SK-N-MC (cell line): ENCODE measurements at regions not wholly inside any gene's neighbourhood (a gene's known extent, or its start where the extent isn't known, plus 50 kb on each side); places are given as distances from the start of the nearest gene placed in this dataset.
"Not testable (repeated sequence)": the region's sequence is repeated elsewhere in the genome, so short reads cannot be mapped to it uniquely, and the experiment has no call there.

Experiments used
- DNase-seq: peaks from one replicate; pipeline ENCODE4 v3.0.0-alpha.2; 2011; ENCODE audit warnings: low read depth, low spot score
- H3K27ac ChIP-seq: fragments of 200-600 bp; sonication (generic); 2 replicates; pipeline ENCODE4 v1.5.1; 2016; ENCODE audit warnings: mixed run types
- H3K36me3 ChIP-seq: fragments of 200-600 bp; sonication (generic); 2 replicates; pipeline ENCODE4 v1.6.1; 2017; ENCODE audit warnings: antibody characterized with exemption, low read length, mixed read lengths; ENCODE audit not compliant: insufficient read depth
- H3K4me3 ChIP-seq: fragments of 200-600 bp; sonication (generic); 2 replicates; pipeline ENCODE4 v1.5.1; 2016
- H3K9ac ChIP-seq: fragments of 200-600 bp; sonication (generic); 2 replicates; pipeline ENCODE4 v1.8.0; 2017; ENCODE audit warnings: mixed run types, mixed read lengths; ENCODE audit not compliant: insufficient read length
- H3K9me3 ChIP-seq: fragments of 200-600 bp; sonication (generic); 2 replicates; pipeline ENCODE4 v1.6.1; 2017; ENCODE audit warnings: low read depth, mild to moderate bottlenecking, antibody characterized with exemption, low read length, moderate library complexity, mixed read lengths
- EZH2 ChIP-seq: fragments of 200-600 bp; sonication (generic); IDR thresholded peaks from one replicate; pipeline ENCODE4 v1.6.1; 2017; ENCODE audit warnings: antibody characterized with exemption
- FOXP2 ChIP-seq: optimal IDR thresholded peaks from 2 replicates; pipeline ENCODE3; 2011; ENCODE audit warnings: mild to moderate bottlenecking, moderate library complexity; ENCODE audit not compliant: insufficient read depth; ENCODE audit errors: extremely low read length, control extremely low read depth
- POLR2AphosphoS5 ChIP-seq: IDR thresholded peaks from 2 replicates; pipeline ENCODE4 v1.6.1; 2012; ENCODE audit warnings: mild to moderate bottlenecking, low read depth, low read length, borderline replicate concordance

DNA sequence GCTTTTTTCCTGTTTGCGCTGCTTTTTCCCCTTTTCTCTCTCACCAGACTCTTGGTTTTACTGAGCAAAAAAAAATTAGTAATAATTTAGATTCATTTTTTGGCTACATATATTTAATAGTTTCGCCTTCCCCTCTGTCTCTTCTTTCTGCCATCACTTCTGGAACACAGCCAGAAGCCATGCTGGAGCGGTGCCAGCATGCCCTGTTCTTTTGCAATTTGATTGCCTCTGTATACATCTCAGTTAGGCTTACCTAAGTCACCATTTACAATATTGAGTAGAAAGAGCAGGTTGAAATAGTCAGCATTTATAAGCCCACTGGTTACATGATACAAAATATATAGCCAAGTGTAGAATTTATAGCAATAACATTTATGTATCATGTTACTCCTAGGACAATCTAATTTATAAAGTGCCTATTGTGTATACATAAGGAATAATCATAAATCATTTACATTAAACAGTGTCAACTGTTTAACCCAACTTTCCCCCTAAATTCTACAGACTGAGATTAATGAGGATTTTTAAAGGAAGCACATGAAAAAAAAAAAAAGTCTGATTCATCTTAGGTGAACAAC lies 413.8 kb upstream of the SOX5 start:
- Histone ChIP-seq H3K9me3 (no peaks in the 10 kb centered on the region), H3K36me3 (no peaks in the 10 kb centered on the region), H3K27ac (no peak overlapping the region), H3K9ac (no peak overlapping the region), H3K4me3 (no peak overlapping the region)
- no peak for TF ChIP-seq FOXP2
- no peak for TF ChIP-seq POLR2AphosphoS5
- DNase-seq, result no peak

DNA sequence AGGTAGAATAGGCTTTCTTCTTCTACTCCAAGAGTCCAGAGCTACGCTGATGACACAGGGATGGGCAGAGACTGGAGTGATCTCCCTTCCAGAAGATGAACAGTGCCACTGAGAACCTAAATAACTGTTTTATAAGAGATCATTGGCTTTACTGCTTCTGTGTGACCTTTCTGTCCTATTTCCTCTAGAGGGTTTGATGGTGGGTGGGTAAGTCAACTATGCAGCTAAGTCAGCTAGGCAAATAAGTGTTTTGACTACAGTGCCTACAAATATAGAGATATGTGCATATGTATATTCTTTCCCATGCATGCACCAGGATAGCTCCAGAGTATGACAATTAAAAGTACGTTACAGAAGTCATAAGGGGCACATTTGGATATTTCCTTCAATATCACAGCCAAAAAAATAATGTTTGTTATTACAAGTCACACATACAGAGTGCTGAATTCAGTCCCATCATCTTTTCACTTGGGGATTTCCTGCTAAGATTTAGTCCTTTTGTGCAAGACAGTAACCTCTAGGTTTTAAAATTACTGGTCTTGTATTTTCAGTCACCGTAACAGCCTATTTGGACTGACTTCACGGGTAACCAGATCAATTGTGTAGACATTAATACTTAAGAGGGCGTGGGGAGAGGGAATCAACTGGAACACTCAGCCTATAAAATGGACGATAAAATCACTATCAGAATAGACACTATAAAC lies 412.6 kb upstream of the SOX5 start:
- H3K4me3 ChIP-seq, result no peak overlapping the region
- H3K27ac ChIP-seq, result no peak overlapping the region
- no peak for DNase-seq
- H3K9me3 ChIP-seq, result no peaks in the 10 kb centered on the region
- no peak overlapping the region for H3K9ac ChIP-seq
- H3K36me3 ChIP-seq, result no peaks in the 10 kb centered on the region
- no peak for TF ChIP-seq FOXP2
- TF ChIP-seq POLR2AphosphoS5, result no peak
- TF ChIP-seq EZH2, result no peak

DNA sequence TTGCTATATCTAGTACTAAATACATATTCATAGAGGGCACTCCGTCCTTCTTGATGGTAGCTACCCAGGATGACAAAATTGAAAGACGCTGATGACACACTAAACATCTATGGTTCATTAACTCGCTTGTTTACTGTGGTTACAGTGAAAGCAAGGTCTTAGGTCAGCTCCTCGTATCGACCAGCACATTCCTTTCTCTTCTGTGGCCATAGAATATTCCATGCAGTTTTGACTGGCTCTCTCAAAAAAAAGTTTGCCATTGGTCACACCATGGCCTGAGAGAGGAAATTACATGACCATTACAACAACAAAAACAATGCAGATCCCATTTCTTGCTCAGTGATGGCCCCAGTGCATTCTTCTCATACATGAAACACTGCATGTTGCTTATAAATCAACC lies 411.4 kb upstream of the SOX5 start:
- no peak for DNase-seq
- H3K36me3 ChIP-seq, result no peaks in the 10 kb centered on the region
- no peaks in the 10 kb centered on the region for H3K9me3 ChIP-seq
- TF ChIP-seq FOXP2, result no peak
- TF ChIP-seq POLR2AphosphoS5, result no peak
- no peak for TF ChIP-seq EZH2
- H3K27ac ChIP-seq, result no peak overlapping the region
- no peak overlapping the region for H3K9ac ChIP-seq
- no peak overlapping the region for H3K4me3 ChIP-seq

DNA sequence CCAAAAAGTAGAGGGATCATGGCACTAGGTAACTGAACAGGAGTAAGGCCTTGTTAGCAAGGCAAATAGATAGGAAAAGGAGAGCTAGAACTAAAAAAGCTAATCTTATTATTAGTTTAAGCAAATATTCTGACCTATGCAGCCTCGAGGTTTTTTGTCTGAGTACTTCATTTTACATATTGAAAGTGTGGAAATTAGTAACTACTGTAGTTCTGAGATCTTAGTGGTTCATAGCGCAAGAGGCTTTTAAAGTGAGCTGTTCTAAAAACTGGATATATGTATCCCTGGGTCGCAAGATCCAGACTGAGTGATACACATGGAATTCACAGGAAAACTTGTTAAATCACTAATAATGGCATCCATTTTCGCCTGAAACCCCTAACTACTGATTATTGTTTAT lies 411.0 kb upstream of the SOX5 start:
- no peaks in the 10 kb centered on the region for H3K9me3 ChIP-seq
- DNase-seq, result no peak
- no peaks in the 10 kb centered on the region for H3K36me3 ChIP-seq
- H3K27ac ChIP-seq, result no peak overlapping the region
- H3K4me3 ChIP-seq, result no peak overlapping the region
- no peak overlapping the region for H3K9ac ChIP-seq
- no peak for TF ChIP-seq FOXP2
- TF ChIP-seq POLR2AphosphoS5, result no peak
- TF ChIP-seq EZH2, result no peak

DNA sequence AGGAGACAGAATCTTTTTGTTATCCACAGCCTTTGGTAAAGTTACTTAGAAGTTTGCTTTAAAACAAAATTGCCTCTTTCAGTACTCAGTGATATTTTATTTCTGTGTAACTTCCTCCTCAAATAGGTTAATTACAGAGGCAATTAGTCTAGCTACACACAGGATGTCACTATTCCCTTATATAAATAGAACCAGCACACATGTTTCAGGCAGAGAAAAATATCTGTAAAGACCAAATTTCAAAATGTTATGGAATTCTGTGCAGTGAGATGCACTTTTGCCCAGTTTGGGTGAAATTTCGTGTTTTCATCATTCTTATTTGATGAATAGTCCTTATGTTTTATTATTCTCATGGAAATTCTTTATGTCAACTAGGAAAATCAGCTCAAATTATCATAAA lies 410.6 kb upstream of the SOX5 start:
- no peak overlapping the region for H3K4me3 ChIP-seq
- H3K9ac ChIP-seq, result no peak overlapping the region
- TF ChIP-seq POLR2AphosphoS5, result no peak
- TF ChIP-seq EZH2, result no peak
- TF ChIP-seq FOXP2, result no peak
- H3K36me3 ChIP-seq, result no peaks in the 10 kb centered on the region
- no peak for DNase-seq
- H3K9me3 ChIP-seq, result no peaks in the 10 kb centered on the region
- H3K27ac ChIP-seq, result no peak overlapping the region

DNA sequence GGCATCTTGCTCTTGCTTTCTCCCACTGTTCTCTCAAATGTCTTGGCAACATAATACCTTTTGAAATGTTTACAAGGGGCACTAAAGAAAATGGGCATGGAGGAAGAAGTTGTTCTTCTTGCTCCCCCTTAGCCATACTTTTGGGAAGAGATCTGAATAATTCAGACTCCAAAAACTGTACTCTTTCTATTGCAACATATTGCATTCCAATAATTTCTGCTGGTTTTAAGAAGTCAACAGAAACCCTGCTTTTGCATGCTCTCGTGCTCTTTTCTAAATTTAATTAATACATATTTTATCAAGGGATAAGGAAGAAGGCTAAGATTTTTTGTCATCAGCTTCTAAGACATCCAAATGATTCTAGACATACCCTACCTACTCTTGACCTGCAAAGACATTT lies 409.9 kb upstream of the SOX5 start:
- no peaks in the 10 kb centered on the region for H3K9me3 ChIP-seq
- TF ChIP-seq POLR2AphosphoS5 (no peak), EZH2 (no peak), FOXP2 (no peak)
- H3K36me3 ChIP-seq, result no peaks in the 10 kb centered on the region
- no peak overlapping the region for H3K27ac ChIP-seq
- no peak overlapping the region for H3K4me3 ChIP-seq
- no peak overlapping the region for H3K9ac ChIP-seq
- DNase-seq, result no peak

DNA sequence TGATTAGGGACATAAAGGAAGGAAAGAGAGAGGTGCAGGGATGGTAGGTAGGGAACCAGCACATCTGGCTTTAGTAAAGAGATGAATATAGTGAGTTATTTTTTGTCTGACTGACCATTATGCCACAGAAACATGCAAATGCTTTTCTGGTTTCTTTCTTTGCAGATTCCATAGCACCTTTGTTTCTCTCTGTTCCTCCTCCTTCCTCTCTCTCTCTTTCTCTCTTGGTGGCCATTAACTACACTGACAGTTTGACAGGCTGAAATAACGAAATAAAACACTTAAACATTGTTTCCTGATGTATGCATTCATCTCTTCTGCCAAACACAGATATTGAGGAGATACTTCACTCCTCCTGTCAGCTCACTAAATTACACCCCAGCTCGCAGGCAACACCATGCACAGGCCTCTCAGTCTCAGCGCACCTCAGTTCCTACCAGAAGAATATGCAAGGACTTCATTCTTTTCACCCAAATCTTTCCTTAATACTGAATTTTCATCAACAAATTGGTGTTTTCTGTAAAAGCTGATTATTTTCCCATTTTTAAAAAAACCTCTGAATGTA lies 406.9 kb upstream of the SOX5 start:
- no peaks in the 10 kb centered on the region for H3K36me3 ChIP-seq
- H3K9ac ChIP-seq, result no peak overlapping the region
- H3K4me3 ChIP-seq, result no peak overlapping the region
- no peak for DNase-seq
- H3K9me3 ChIP-seq, result no peaks in the 10 kb centered on the region
- no peak overlapping the region for H3K27ac ChIP-seq
- TF ChIP-seq EZH2 (no peak), POLR2AphosphoS5 (no peak), FOXP2 (no peak)

DNA sequence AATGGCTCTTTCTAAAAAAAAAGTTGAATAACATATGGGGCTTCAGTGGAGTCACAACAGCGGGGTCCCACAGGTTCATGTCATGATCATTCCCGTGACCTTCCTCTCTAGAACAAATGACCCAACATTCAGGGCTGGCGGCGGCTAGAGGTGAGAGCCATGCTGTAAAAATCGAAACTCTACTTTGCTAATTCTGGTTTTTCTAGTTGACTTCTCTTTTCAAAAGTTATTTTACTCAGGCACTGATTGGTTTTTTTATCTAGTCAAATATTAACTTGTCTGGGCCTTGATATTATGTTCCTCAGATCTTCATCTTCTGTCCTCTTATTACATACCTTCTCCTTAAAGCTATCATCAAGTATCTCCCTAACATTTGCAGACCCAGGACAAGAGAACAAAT lies 402.9 kb upstream of the SOX5 start:
- Histone ChIP-seq H3K9me3 (no peaks in the 10 kb centered on the region), H3K27ac (no peak overlapping the region), H3K4me3 (no peak overlapping the region), H3K9ac (no peak overlapping the region), H3K36me3 (no peaks in the 10 kb centered on the region)
- no peak for DNase-seq
- no peak for TF ChIP-seq FOXP2

DNA sequence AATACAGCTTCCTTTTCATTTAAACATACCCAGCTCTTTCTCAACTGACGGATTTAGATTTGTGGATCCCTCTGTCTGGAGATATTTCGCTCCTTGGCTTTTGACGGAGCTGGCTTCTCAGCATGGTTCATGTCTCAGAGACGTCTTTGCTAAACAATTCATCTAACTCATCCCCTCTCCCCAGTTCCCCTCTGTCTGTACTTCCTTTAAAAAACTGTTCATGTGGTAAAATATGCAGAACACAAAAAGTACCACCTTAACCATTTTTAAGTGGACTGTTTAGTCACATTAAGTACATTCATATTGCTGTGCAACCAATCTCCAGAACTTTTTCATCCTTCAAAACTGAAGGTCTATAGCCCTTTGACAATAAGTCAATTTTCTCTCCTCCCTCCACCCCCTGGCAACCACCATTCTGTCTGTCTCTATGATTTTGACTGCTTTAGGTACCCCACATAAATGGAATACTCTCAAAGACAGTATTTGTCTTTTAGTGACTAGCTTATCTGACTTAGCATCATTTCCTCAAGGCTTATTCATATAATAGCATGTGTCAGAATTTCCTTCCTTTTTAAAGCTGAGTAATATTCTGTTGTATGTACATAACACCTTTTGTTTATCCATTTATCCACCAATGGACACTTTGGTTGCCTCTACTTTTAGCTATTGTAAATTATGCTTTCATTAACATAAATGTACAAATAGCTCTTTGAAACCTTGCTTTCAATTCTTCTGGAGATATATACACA lies 399.8 kb upstream of the SOX5 start:
- no peak overlapping the region for H3K4me3 ChIP-seq
- H3K9ac ChIP-seq, result no peak overlapping the region
- H3K9me3 ChIP-seq, result no peaks in the 10 kb centered on the region
- H3K36me3 ChIP-seq, result no peaks in the 10 kb centered on the region
- TF ChIP-seq FOXP2 (no peak), EZH2 (no peak), POLR2AphosphoS5 (no peak)
- no peak for DNase-seq
- H3K27ac ChIP-seq, result no peak overlapping the region

DNA sequence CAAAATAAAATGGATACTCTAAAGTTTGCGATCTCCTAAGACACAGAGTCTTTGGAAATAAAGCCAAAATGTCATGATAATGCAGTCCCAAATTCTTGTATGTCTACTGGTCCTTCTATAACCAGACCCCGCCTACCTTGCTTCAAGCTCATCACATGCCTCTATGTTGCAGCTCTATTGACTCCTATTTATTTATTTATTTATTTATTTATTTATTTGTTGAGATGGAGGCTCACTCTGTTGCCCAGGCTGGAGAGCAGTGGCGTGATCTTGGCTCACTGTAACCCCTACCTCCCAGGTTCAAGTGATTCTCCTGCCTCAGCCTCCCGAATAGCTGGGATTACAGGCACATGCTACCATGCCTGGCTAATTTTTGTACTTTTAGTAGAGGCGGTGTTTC lies 398.7 kb upstream of the SOX5 start:
- H3K9me3 ChIP-seq, DNase-seq, H3K36me3 ChIP-seq, H3K4me3 ChIP-seq, H3K9ac ChIP-seq, H3K27ac ChIP-seq: not testable (repeated sequence)
